ENCODE measurements at regions not wholly inside any gene's neighbourhood (a gene's known extent, or its start where the extent isn't known, plus 50 kb on each side); places are given as distances from the start of the nearest gene placed in this dataset.

- no peak overlapping the region for H3K9ac ChIP-seq
- no peaks in the 10 kb centered on the region for H3K79me2 ChIP-seq (ENCODE audit: insufficient read depth, low read depth)
- no peak overlapping the region for H2AFZ ChIP-seq (ENCODE audit: low read depth)
- no peak overlapping the region for H3K4me3 ChIP-seq (IDR thresholded peaks at IDR 0.05; ENCODE audit: insufficient read depth, low read depth, low read length)
- H4K20me1 ChIP-seq (ENCODE audit: insufficient read depth), result no peaks in the 10 kb centered on the region
- H3K4me2 ChIP-seq, result peak overlapping the region; percentile 89
- TF ChIP-seq, protein P1, sequence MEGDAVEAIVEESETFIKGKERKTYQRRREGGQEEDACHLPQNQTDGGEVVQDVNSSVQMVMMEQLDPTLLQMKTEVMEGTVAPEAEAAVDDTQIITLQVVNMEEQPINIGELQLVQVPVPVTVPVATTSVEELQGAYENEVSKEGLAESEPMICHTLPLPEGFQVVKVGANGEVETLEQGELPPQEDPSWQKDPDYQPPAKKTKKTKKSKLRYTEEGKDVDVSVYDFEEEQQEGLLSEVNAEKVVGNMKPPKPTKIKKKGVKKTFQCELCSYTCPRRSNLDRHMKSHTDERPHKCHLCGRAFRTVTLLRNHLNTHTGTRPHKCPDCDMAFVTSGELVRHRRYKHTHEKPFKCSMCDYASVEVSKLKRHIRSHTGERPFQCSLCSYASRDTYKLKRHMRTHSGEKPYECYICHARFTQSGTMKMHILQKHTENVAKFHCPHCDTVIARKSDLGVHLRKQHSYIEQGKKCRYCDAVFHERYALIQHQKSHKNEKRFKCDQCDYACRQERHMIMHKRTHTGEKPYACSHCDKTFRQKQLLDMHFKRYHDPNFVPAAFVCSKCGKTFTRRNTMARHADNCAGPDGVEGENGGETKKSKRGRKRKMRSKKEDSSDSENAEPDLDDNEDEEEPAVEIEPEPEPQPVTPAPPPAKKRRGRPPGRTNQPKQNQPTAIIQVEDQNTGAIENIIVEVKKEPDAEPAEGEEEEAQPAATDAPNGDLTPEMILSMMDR (conservative IDR thresholded peaks at IDR 0.05; ENCODE audit: low read depth, low read length), result no peak
- H3K27me3 ChIP-seq (ENCODE audit: insufficient read depth, low read depth), result peaks cover 40% of the 10 kb centered on the region
- H3K27ac ChIP-seq, result no peak overlapping the region
- peaks cover 27% of the 10 kb centered on the region for H3K4me1 ChIP-seq (ENCODE audit: low read depth, poor library complexity, severe bottlenecking)
- no peaks in the 10 kb centered on the region for H3K36me3 ChIP-seq (ENCODE audit: insufficient read depth)
These were observed 95.3 kb downstream of the ZNF608 start for GRCh38 chr5:124650951-124651662.

DNA sequence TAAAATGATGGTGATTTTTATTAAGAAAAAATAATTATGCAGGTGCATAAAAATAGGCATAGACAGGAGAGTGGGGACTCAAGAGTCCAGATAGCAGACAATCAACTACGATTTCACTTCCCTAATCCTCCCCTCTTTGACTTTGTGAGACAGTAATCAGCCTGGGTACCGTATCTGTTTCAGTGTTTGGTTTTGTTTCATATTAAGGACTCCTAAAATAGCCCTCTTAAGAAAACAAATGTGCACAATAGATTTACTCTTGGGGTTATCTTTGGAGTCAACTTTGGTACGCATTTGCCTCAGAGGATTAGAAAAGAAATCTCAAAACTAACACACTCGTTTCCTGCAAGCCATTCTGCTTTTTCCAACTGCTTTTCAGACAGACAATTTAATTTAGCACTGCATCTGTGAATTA is 96.3 kb downstream of the ZNF608 start:
- peak overlapping the region; percentile 25; the same call in 1 of the 2 replicates for H3K9ac ChIP-seq
- H3K4me2 ChIP-seq, result peak overlapping the region; percentile 89

DNA sequence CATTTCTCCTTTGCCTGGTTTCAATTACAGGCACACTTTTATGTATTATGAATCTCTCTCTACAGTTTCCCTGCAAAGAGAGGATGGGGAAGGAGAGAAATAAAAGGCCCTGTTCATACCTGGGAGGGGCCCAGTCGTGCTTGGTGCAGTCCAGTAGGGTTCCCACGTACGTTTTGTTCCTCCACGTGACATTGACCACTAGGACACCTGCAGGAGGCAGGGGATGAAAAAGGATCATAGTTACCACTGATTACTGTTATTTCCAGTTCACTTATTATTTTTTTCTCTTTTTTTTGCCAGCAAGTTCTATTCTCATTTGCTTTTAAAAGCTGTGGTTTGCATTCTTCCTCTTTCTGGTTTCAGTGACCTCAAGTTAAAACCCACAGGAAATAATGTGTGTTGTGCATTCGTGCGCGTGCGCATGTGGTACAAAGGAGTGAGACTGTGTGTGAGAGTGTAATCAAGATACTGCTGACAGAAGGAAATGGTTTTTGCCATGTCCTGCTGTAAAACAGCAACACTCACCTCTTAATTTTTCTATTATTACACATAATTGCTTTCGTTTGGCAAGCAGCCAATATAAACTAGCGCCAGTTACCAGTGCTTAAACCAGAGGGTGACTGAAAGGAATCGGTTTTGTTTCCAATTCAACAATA is 96.8 kb downstream of the ZNF608 start:
- no peak overlapping the region for H3K9ac ChIP-seq

More for the DNA sequence above, 96.3 kb downstream of the ZNF608 start:
- no peaks in the 10 kb centered on the region for H3K79me2 ChIP-seq (ENCODE audit: insufficient read depth, low read depth)
- H3K27me3 ChIP-seq (ENCODE audit: insufficient read depth, low read depth), result peaks cover 40% of the 10 kb centered on the region
- H3K4me1 ChIP-seq (ENCODE audit: low read depth, poor library complexity, severe bottlenecking), result peaks cover 35% of the 10 kb centered on the region
- H3K4me3 ChIP-seq (IDR thresholded peaks at IDR 0.05; ENCODE audit: insufficient read depth, low read depth, low read length), result no peak overlapping the region
- no peaks in the 10 kb centered on the region for H3K36me3 ChIP-seq (ENCODE audit: insufficient read depth)
- no peaks in the 10 kb centered on the region for H4K20me1 ChIP-seq (ENCODE audit: insufficient read depth)
- peak overlapping the region; percentile 14; the same call in 1 of the 2 replicates for H3K27ac ChIP-seq
- TF ChIP-seq, protein P1 (conservative IDR thresholded peaks at IDR 0.05; ENCODE audit: low read depth, low read length), result no peak
- no peak overlapping the region for H2AFZ ChIP-seq (ENCODE audit: low read depth)

GRCh38 chr5:124648902-124649467 is 97.5 kb downstream of the ZNF608 start:
- Histone ChIP-seq H4K20me1 (ENCODE audit: insufficient read depth) (no peaks in the 10 kb centered on the region), H3K4me3 (IDR thresholded peaks at IDR 0.05; ENCODE audit: insufficient read depth, low read depth, low read length) (no peak overlapping the region), H3K27me3 (ENCODE audit: insufficient read depth, low read depth) (peaks cover 40% of the 10 kb centered on the region), H3K36me3 (ENCODE audit: insufficient read depth) (no peaks in the 10 kb centered on the region), H3K79me2 (ENCODE audit: insufficient read depth, low read depth) (no peaks in the 10 kb centered on the region), H2AFZ (ENCODE audit: low read depth) (no peak overlapping the region), H3K4me1 (ENCODE audit: low read depth, poor library complexity, severe bottlenecking) (peaks cover 37% of the 10 kb centered on the region), H3K9ac (no peak overlapping the region), H3K27ac (no peak overlapping the region), H3K4me2 (peak overlapping the region; percentile 27)
- TF ChIP-seq, protein P1 (conservative IDR thresholded peaks at IDR 0.05; ENCODE audit: low read depth, low read length), result no peak

More for the DNA sequence above, 96.8 kb downstream of the ZNF608 start:
- Histone ChIP-seq H3K27ac (peak overlapping the region; percentile 14; the same call in 1 of the 2 replicates), H3K4me1 (ENCODE audit: low read depth, poor library complexity, severe bottlenecking) (peaks cover 37% of the 10 kb centered on the region), H3K4me3 (IDR thresholded peaks at IDR 0.05; ENCODE audit: insufficient read depth, low read depth, low read length) (no peak overlapping the region), H4K20me1 (ENCODE audit: insufficient read depth) (no peaks in the 10 kb centered on the region), H3K4me2 (peak overlapping the region; percentile 89), H3K27me3 (ENCODE audit: insufficient read depth, low read depth) (peaks cover 40% of the 10 kb centered on the region), H3K79me2 (ENCODE audit: insufficient read depth, low read depth) (no peaks in the 10 kb centered on the region), H2AFZ (ENCODE audit: low read depth) (no peak overlapping the region), H3K36me3 (ENCODE audit: insufficient read depth) (no peaks in the 10 kb centered on the region)
- TF ChIP-seq, protein P1 (conservative IDR thresholded peaks at IDR 0.05; ENCODE audit: low read depth, low read length), result no peak
